22Rv1 (cell line): ENCODE measurements at regions not wholly inside any gene's neighbourhood (a gene's known extent, or its start where the extent isn't known, plus 50 kb on each side); places are given as distances from the start of the nearest gene placed in this dataset.

ENCODE experiments used
- ZFX ChIP-seq: fragments of 450-650 bp; IDR thresholded peaks from 2 replicates; pipeline ENCODE4 v1.6.1; 2017; ENCODE audit warnings: antibody characterized with exemption, borderline replicate concordance
- TF ChIP-seq, protein P1 (sequence below): fragments of 450-650 bp; IDR thresholded peaks from 2 replicates; pipeline ENCODE4 v1.5.1; 2017; ENCODE audit warnings: mild to moderate bottlenecking

DNA sequence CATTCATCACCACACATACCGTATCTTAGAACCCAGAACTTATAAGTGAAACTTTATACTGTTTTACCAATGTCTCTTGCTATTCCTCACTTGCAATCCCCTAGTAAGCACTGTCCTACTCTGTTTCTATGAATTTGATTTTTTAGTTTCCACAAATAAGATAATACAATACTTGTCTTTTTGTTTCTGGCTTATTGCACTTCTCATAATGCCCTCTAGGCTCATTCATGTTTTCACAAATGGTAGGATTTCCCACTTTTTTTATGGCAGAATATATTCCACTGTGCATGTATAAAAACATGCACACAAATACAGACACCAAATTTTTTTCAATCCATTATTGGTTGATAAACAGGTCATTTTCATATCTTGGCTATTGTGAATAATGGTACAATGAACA, 1742.3 kb upstream of the NUDT12 start:
- TF ChIP-seq, protein P1, sequence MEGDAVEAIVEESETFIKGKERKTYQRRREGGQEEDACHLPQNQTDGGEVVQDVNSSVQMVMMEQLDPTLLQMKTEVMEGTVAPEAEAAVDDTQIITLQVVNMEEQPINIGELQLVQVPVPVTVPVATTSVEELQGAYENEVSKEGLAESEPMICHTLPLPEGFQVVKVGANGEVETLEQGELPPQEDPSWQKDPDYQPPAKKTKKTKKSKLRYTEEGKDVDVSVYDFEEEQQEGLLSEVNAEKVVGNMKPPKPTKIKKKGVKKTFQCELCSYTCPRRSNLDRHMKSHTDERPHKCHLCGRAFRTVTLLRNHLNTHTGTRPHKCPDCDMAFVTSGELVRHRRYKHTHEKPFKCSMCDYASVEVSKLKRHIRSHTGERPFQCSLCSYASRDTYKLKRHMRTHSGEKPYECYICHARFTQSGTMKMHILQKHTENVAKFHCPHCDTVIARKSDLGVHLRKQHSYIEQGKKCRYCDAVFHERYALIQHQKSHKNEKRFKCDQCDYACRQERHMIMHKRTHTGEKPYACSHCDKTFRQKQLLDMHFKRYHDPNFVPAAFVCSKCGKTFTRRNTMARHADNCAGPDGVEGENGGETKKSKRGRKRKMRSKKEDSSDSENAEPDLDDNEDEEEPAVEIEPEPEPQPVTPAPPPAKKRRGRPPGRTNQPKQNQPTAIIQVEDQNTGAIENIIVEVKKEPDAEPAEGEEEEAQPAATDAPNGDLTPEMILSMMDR: no peak
- TF ChIP-seq ZFX: no peak
